ENCODE measurements at regions not wholly inside any gene's neighbourhood (a gene's known extent, or its start where the extent isn't known, plus 50 kb on each side); places are given as distances from the start of the nearest gene placed in this dataset.

GRCh38 chr7:21028186-21028585 is 241.5 kb upstream of the SP8 start:
- Mint-ChIP-seq H3K36me3 (ENCODE audit: low read depth) (no peaks in the 10 kb centered on the region), H3K9me3 (no peaks in the 10 kb centered on the region), H3K27me3 (no peaks in the 10 kb centered on the region), H3K4me1 (ENCODE audit: low read depth) (no peaks in the 10 kb centered on the region), H3K27ac (no peak overlapping the region), H3K4me3 (no peak overlapping the region)
- intact Hi-C loops (cut with micrococcal nuclease): no loop called here

- intact Hi-C loops (cut with micrococcal nuclease): no loop called here
- no peak overlapping the region for H3K27ac Mint-ChIP-seq
- no peaks in the 10 kb centered on the region for H3K9me3 Mint-ChIP-seq
- H3K27me3 Mint-ChIP-seq: no peaks in the 10 kb centered on the region
- no peak overlapping the region for H3K4me3 Mint-ChIP-seq
- H3K4me1 Mint-ChIP-seq (ENCODE audit: low read depth): no peaks in the 10 kb centered on the region
- no peaks in the 10 kb centered on the region for H3K36me3 Mint-ChIP-seq (ENCODE audit: low read depth)
Observed at GRCh38 chr7:21028599-21028998, 241.9 kb upstream of the SP8 start.

DNA sequence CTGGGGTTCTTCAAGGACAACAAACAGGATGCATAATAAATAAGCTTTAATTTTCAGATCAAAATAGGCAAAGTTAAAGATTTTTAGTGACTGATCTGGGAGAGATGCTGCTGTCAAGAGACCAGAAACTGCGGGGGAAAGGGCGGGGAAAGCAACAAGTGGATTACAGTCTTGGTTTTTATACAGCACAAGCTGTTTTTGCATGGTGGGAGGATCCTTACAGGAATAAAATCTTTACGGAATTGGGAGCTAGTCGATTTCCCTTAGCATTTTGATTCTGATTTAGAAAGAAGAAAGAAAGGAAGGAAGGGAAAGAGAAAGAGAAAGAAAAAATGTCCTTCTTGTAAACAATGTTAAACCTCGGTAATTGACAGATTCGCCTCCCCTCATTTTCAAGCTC is 242.3 kb upstream of the SP8 start:
- Mint-ChIP-seq H3K27ac (no peak overlapping the region), H3K27me3 (no peaks in the 10 kb centered on the region), H3K4me3 (no peak overlapping the region), H3K4me1 (ENCODE audit: low read depth) (no peaks in the 10 kb centered on the region), H3K36me3 (ENCODE audit: low read depth) (no peaks in the 10 kb centered on the region), H3K9me3 (no peaks in the 10 kb centered on the region)
- intact Hi-C loops (cut with micrococcal nuclease): no loop called here

DNA sequence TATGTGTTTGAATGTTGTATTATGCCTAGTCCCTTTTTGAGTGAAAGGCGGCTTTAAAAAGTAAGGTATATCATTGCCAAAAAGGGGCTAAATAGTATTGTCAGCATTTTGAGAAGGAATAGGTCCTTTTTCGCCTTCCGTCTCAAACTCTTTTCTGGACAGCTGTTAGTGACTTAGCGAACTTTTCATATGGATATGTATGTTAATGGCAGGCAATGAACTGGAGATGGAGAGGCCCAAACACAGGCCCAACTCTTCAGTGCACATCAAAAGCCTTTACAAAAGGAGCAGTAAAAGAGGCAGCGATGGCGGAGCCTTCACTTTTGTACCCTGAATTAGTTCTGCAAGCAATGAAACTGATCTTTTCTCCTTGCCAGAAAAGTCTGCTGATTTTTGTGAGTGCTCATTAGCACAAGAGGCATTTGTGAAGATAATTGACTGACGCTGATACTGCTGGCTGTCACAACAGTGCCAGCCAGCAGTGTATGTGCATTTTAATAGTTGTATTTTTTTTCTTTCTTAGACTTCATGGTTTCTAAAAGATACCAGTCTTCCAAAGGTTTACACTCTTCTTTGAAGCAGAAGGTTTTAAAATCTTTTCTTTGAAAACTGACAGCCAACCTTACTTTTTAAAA is 243.7 kb upstream of the SP8 start:
- Mint-ChIP-seq H3K27ac (no peak overlapping the region), H3K4me3 (no peak overlapping the region), H3K9me3 (peaks cover 3% of the 10 kb centered on the region), H3K27me3 (no peaks in the 10 kb centered on the region), H3K4me1 (ENCODE audit: low read depth) (no peaks in the 10 kb centered on the region), H3K36me3 (ENCODE audit: low read depth) (no peaks in the 10 kb centered on the region)
- intact Hi-C loops (cut with micrococcal nuclease): no loop called here

DNA sequence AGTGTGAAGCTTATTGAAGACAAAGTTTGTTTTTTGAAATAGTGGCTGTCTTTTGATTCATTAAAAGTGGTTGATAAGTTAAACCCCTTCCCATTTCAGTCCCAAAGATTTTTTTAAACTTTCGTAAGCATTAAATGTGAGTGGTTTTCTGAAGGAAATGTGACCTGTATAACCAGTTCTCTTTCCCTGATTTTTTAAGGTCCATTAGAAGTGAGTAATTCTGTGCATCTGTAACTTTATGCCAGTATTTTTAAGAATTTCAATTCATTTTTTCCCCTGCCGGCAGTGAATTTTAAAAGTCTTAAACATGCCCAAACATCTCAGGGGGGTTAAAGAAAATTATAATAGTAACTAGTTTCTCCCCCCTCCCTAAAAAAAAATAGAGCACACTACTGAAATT is 254.6 kb upstream of the SP8 start:
- Mint-ChIP-seq H3K27ac (no peak overlapping the region), H3K36me3 (ENCODE audit: low read depth) (no peaks in the 10 kb centered on the region), H3K4me1 (ENCODE audit: low read depth) (no peaks in the 10 kb centered on the region), H3K27me3 (no peaks in the 10 kb centered on the region), H3K9me3 (peaks cover 28% of the 10 kb centered on the region), H3K4me3 (no peak overlapping the region)
- intact Hi-C loops (cut with micrococcal nuclease): no loop called here

DNA sequence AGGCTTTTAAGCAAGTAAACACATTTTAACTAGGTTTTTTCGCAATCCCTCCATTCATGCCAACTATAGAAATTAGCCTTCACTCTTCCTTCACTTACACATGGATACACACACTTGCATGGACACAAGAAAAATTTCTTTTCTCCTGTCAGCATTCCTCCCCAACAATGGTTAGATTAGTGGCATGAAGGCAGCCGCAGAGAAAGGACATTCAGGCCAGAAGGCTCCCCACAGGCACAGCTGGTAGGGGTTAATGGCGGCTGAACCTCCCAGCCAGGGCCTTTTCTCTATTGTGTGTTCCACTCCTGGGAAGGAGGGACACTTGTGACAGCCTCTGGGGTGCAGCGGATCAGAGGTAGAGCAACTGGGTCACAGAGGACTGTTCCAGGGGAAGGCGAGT is 255.0 kb upstream of the SP8 start:
- H3K36me3 Mint-ChIP-seq (ENCODE audit: low read depth): no peaks in the 10 kb centered on the region
- H3K27ac Mint-ChIP-seq: no peak overlapping the region
- H3K27me3 Mint-ChIP-seq: no peaks in the 10 kb centered on the region
- H3K4me1 Mint-ChIP-seq (ENCODE audit: low read depth): no peaks in the 10 kb centered on the region
- intact Hi-C loops (cut with micrococcal nuclease): no loop called here
- peaks cover 28% of the 10 kb centered on the region for H3K9me3 Mint-ChIP-seq
- H3K4me3 Mint-ChIP-seq: no peak overlapping the region

- H3K4me1 Mint-ChIP-seq (ENCODE audit: low read depth): no peaks in the 10 kb centered on the region
- H3K4me3 Mint-ChIP-seq: no peak overlapping the region
- no peak overlapping the region for H3K27ac Mint-ChIP-seq
- peaks cover 10% of the 10 kb centered on the region for H3K9me3 Mint-ChIP-seq
- intact Hi-C loops (cut with micrococcal nuclease): no loop called here
- no peaks in the 10 kb centered on the region for H3K27me3 Mint-ChIP-seq
- H3K36me3 Mint-ChIP-seq (ENCODE audit: low read depth): no peaks in the 10 kb centered on the region
Observed at GRCh38 chr7:21044384-21044783, 257.7 kb upstream of the SP8 start.

- intact Hi-C loops (cut with micrococcal nuclease): no loop called here
- H3K4me1 Mint-ChIP-seq (ENCODE audit: low read depth): no peaks in the 10 kb centered on the region
- H3K4me3 Mint-ChIP-seq: no peak overlapping the region
- no peak overlapping the region for H3K27ac Mint-ChIP-seq
- H3K27me3 Mint-ChIP-seq: no peaks in the 10 kb centered on the region
- H3K36me3 Mint-ChIP-seq (ENCODE audit: low read depth): no peaks in the 10 kb centered on the region
- peaks cover 10% of the 10 kb centered on the region for H3K9me3 Mint-ChIP-seq
Observed at GRCh38 chr7:21044913-21045568, 258.4 kb upstream of the SP8 start.

DNA sequence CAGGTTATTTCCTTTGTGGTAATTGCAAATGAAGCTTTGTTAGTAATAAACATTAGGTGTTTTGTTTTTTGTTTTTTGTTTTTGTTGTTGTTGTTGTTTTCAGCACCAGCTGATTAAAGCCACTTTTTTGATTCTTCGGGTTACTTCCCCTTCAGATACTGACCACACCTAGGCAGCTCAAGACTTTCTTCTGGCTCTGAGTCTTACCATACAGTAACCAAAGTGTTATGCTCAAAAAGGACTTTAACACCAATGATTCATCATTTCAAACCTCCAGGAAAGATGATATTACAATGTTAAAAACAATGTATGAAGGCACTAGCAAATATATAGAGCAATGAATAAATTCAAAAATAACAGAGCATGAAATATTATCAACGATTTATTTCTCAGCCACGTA is 265.2 kb upstream of the SP8 start:
- Mint-ChIP-seq H3K27ac (no peak overlapping the region), H3K4me1 (ENCODE audit: low read depth) (no peaks in the 10 kb centered on the region), H3K4me3 (no peak overlapping the region), H3K27me3 (no peaks in the 10 kb centered on the region), H3K9me3 (no peaks in the 10 kb centered on the region), H3K36me3 (ENCODE audit: low read depth) (no peaks in the 10 kb centered on the region)
- intact Hi-C loops (cut with micrococcal nuclease): no loop called here

DNA sequence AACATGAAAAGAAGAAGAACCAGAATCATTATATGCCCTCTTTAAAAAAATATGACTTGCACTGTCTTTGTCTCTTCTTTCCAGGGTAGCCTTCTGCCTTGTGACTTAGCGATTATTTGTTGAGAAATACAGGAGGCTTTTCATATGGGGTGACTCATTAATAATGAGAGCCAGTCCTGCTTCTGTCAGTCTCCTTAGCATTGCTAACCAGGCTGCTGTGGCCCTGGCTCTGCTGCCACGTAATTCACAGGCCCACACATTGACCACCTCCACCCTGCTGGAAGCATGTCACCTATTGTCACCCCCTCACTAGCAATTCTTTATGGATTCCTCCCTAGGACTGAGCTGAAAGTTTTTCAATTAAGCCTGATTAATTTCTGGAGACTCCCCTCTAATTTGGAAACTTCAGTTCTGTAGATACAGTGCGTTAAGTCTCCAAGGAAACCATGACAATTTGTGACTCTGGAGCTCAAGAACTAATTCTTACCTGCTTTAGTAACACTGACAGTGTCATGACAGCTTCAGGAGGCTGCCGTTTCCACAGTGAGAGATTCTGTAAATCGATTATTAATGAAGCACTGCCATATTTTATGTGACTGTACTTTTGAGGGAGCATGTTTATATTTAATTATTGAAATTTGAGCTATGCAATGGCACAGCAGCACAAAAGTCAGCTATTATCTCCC is 267.9 kb upstream of the SP8 start:
- no peak overlapping the region for H3K27ac Mint-ChIP-seq
- H3K36me3 Mint-ChIP-seq (ENCODE audit: low read depth): no peaks in the 10 kb centered on the region
- H3K27me3 Mint-ChIP-seq: no peaks in the 10 kb centered on the region
- peaks cover 12% of the 10 kb centered on the region for H3K9me3 Mint-ChIP-seq
- intact Hi-C loops (cut with micrococcal nuclease): no loop called here
- no peaks in the 10 kb centered on the region for H3K4me1 Mint-ChIP-seq (ENCODE audit: low read depth)
- no peak overlapping the region for H3K4me3 Mint-ChIP-seq

- intact Hi-C loops (cut with micrococcal nuclease): no loop called here
- H3K27ac Mint-ChIP-seq: no peak overlapping the region
- H3K4me1 Mint-ChIP-seq (ENCODE audit: low read depth): no peaks in the 10 kb centered on the region
Observed at GRCh38 chr7:21059069-21059468, 272.4 kb upstream of the SP8 start.

GRCh38 chr7:21063106-21063505 is 276.4 kb upstream of the SP8 start:
- H3K4me3 Mint-ChIP-seq: no peak overlapping the region
- peaks cover 21% of the 10 kb centered on the region for H3K9me3 Mint-ChIP-seq
- H3K27ac Mint-ChIP-seq: no peak overlapping the region
- no peaks in the 10 kb centered on the region for H3K36me3 Mint-ChIP-seq (ENCODE audit: low read depth)
- H3K4me1 Mint-ChIP-seq (ENCODE audit: low read depth): no peaks in the 10 kb centered on the region
- intact Hi-C loops (cut with micrococcal nuclease): no loop called here
- H3K27me3 Mint-ChIP-seq: no peaks in the 10 kb centered on the region

More at GRCh38 chr7:21059069-21059468, 272.4 kb upstream of the SP8 start:
- no peaks in the 10 kb centered on the region for H3K27me3 Mint-ChIP-seq
- no peak overlapping the region for H3K4me3 Mint-ChIP-seq
- H3K9me3 Mint-ChIP-seq: peaks cover 21% of the 10 kb centered on the region
- H3K36me3 Mint-ChIP-seq (ENCODE audit: low read depth): no peaks in the 10 kb centered on the region

DNA sequence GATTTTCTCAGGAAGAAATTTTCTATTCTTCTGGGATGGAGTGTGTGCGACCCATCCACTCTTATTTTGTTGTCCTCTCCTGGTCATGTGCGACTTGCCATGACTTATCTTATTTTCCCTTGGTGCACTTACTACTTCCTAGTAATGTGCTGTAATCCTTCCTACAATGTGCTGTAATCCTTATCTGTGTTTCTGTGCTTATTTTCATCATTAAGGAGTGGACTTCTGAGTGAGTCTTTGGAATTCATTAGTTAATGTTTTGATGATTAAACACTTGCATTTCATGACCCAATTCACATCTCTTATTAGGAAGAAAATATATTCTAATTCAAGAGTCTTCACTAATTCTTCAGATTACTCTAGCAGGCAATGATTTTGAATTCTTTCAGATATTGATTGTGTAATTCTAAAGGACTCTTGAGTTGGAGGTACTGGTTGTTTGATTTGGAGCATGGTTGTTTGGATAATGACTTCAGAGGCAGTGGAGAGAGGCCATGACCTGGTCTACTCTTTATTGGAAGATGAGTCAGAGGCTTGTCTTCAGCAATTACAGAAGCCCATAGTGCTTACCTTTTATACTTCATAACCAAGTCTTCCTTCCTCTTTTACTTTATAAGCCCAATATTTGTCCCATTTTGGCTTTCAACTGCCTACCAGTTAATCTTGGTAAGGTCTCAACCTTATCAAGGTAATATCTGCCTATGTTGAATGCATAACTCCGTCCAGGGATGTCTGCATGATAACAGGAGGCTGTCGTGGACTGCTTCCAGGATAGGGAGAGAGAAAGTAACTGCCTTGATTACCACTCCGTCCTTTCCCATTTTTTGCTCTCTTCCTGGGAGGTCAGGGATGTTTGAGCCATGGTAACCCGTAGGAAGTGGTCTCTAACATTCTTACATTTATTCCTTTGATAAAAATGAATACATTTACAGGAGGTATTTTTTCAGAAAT is 278.3 kb upstream of the SP8 start:
- H3K4me3 Mint-ChIP-seq: no peak overlapping the region
- H3K27ac Mint-ChIP-seq: no peak overlapping the region
- H3K9me3 Mint-ChIP-seq: peaks cover 5% of the 10 kb centered on the region
- H3K4me1 Mint-ChIP-seq (ENCODE audit: low read depth): no peaks in the 10 kb centered on the region
- intact Hi-C loops (cut with micrococcal nuclease): no loop called here
- no peaks in the 10 kb centered on the region for H3K27me3 Mint-ChIP-seq
- H3K36me3 Mint-ChIP-seq (ENCODE audit: low read depth): no peaks in the 10 kb centered on the region

DNA sequence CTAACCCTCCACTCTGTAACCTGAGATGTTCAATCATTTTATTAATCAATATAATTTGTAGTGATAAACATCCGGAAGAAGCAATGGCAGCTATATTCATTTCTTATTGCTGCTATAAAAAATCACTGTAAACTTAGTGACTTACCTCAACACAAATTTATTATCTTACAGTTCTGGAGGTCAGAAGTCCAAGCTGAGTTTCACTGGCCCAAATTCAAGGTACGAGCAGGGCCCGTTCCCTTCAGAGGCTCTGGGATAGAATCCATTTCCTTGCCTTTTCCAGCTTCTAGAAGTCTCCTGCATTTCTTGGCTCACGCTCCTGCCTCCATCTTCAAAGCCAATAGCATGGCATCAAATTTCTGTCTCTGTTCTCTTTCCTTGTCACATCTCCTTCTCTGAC is 279.5 kb upstream of the SP8 start:
- no peaks in the 10 kb centered on the region for H3K36me3 Mint-ChIP-seq (ENCODE audit: low read depth)
- H3K4me3 Mint-ChIP-seq: no peak overlapping the region
- H3K9me3 Mint-ChIP-seq: no peaks in the 10 kb centered on the region
- H3K27ac Mint-ChIP-seq: no peak overlapping the region
- H3K27me3 Mint-ChIP-seq: no peaks in the 10 kb centered on the region
- no peaks in the 10 kb centered on the region for H3K4me1 Mint-ChIP-seq (ENCODE audit: low read depth)
- intact Hi-C loops (cut with micrococcal nuclease): no loop called here

Data from dendritic cell treated with granulocyte-macrophage colony-stimulating factor and Interleukin-4, amounts not matched to agents 40 ng/mL and 50 ng/mL, for 4 days (primary cell).